SK-N-SH (cell line): ENCODE measurements at regions not wholly inside any gene's neighbourhood (a gene's known extent, or its start where the extent isn't known, plus 50 kb on each side); places are given as distances from the start of the nearest gene placed in this dataset.

Experiments
- CTCF ChIA-PET: fragments of 300-600, 350-600 bp; formaldehyde crosslinking; extraction: SDS; loops from one replicate; lab custom pipeline; 2021; lab: Yijun Ruan, JAX
- POLR2A ChIA-PET: fragments of 350-600 bp; sonication (Branson Sonifier 250); formaldehyde crosslinking; extraction: SDS; loops from one replicate; lab custom pipeline; 2020; ENCODE audit warnings: antibody characterized with exemption, inconsistent platforms; lab: Yijun Ruan, JAX
- DNase-seq: peaks from one replicate; pipeline ENCODE4 v3.0.0; 2012
- H2AFZ ChIP-seq: fragments of 200-600 bp; sonication (generic); 2 replicates; pipeline ENCODE4 v1.8.1; 2016; ENCODE audit warnings: antibody characterized with exemption, mild to moderate bottlenecking, low read depth
- H3F3A ChIP-seq: fragments of 200-600 bp; sonication (generic); replicated peaks from 2 replicates; pipeline ENCODE3; 2016; ENCODE audit warnings: antibody characterized with exemption, mild to moderate bottlenecking; ENCODE audit not compliant: insufficient read depth
- H3K27ac ChIP-seq, 2 experiments: fragments of 200-500 bp in 1 of 2; fragments of 200-600 bp in 1 of 2; sonication (Bioruptor generic) in 1 of 2; sonication (generic), shearing (Covaris generic) in 1 of 2; 2 replicates each; pipeline versions ENCODE4 v1.5.1 to v1.6.1; 2014 to 2016; ENCODE audit warnings: low read depth in 2 of 2, inconsistent platforms in 1 of 2, low read length in 1 of 2, mild to moderate bottlenecking in 1 of 2, mixed read lengths in 1 of 2
- H3K27me3 ChIP-seq: fragments of 200-600 bp; sonication (generic), shearing (Covaris generic); 2 replicates; pipeline ENCODE4 v1.6.1; 2016; ENCODE audit warnings: mixed run types; ENCODE audit not compliant: insufficient read depth
- H3K36me3 ChIP-seq, 2 experiments: fragments of 200-500 bp in 1 of 2; fragments of 200-600 bp in 1 of 2; sonication (Bioruptor generic) in 1 of 2; sonication (generic) in 1 of 2; replicated peaks in 1 of 2; 2 replicates each; pipeline versions ENCODE3 to v1.5.1; 2014 to 2016; ENCODE audit warnings: low read length in 1 of 2, mild to moderate bottlenecking in 1 of 2; ENCODE audit not compliant: insufficient read depth in 2 of 2, control insufficient read depth in 1 of 2
- H3K4me1 ChIP-seq, 2 experiments: fragments of 200-500 bp in 1 of 2; fragments of 200-600 bp in 1 of 2; sonication (Bioruptor generic) in 1 of 2; sonication (generic), shearing (Covaris generic) in 1 of 2; 2 replicates each; pipeline versions ENCODE4 v1.5.1 to v1.6.1; 2014 to 2016; ENCODE audit warnings: low read depth in 1 of 2, low read length in 1 of 2, mixed run types in 1 of 2; ENCODE audit not compliant: insufficient read depth in 2 of 2, control insufficient read depth in 1 of 2
- H3K4me2 ChIP-seq: fragments of 200-600 bp; sonication (generic), shearing (Covaris generic); 2 replicates; pipeline ENCODE4 v1.6.1; 2017; ENCODE audit warnings: mixed run types
- H3K4me3 ChIP-seq, 2 experiments: fragments of 200-500 bp in 1 of 2; fragments of 200-600 bp in 1 of 2; sonication (Bioruptor generic) in 1 of 2; sonication (generic), shearing (Covaris generic) in 1 of 2; 2 replicates each; pipeline versions ENCODE4 v1.5.1 to v1.8.1; 2014 to 2016; ENCODE audit warnings: low read depth in 2 of 2, inconsistent platforms in 1 of 2, low read length in 1 of 2, mild to moderate bottlenecking in 1 of 2, mixed read lengths in 1 of 2, moderate library complexity in 1 of 2
- H3K79me2 ChIP-seq: fragments of 200-600 bp; sonication (generic); 2 replicates; pipeline ENCODE4 v1.8.1; 2017; ENCODE audit warnings: mild to moderate bottlenecking; ENCODE audit not compliant: insufficient read depth
- H3K9ac ChIP-seq: fragments of 200-600 bp; sonication (generic); 2 replicates; pipeline ENCODE4 v1.6.1; 2017; ENCODE audit warnings: mixed run types
- H3K9me2 ChIP-seq: fragments of 200-600 bp; sonication (generic); 2 replicates; pipeline ENCODE4 v1.6.1; 2017; ENCODE audit warnings: mixed run types
- H3K9me3 ChIP-seq: fragments of 200-600 bp; sonication (generic); 2 replicates; pipeline ENCODE4 v1.6.1; 2017; ENCODE audit warnings: mixed run types, mild to moderate bottlenecking, moderate library complexity
- H4K20me1 ChIP-seq: fragments of 200-600 bp; sonication (generic); 2 replicates; pipeline ENCODE4 v1.6.1; 2017; ENCODE audit warnings: mild to moderate bottlenecking, mixed run types; ENCODE audit not compliant: insufficient read depth
- CHD2 ChIP-seq: fragments of 150-350 bp; IDR thresholded peaks from 2 replicates; pipeline ENCODE4 v1.6.1; 2018; ENCODE audit warnings: low read length; ENCODE audit not compliant: partially characterized antibody
- EP300 ChIP-seq, 2 experiments: IDR thresholded peaks; 2 replicates each; pipeline versions ENCODE4 v1.4.0 to v1.6.1; 2012; ENCODE audit warnings: borderline replicate concordance in 1 of 2, low read depth in 1 of 2, low read length in 1 of 2
- FOXJ3 ChIP-seq: sonication (generic); formaldehyde crosslinking; IDR thresholded peaks from 2 replicates; pipeline ENCODE4 v1.5.1; 2020; ENCODE audit warnings: mild to moderate bottlenecking, missing genetic modification reagents
- GABPA ChIP-seq: IDR thresholded peaks from 2 replicates; pipeline ENCODE4 v1.4.0; 2012; ENCODE audit warnings: low read depth, mild to moderate bottlenecking
- GATA2 ChIP-seq: sonication (generic); formaldehyde crosslinking; IDR thresholded peaks from 2 replicates; pipeline ENCODE4 v1.5.0; 2020; ENCODE audit warnings: mild to moderate bottlenecking, missing genetic modification reagents
- MEF2A ChIP-seq: IDR thresholded peaks from 2 replicates; pipeline ENCODE4 v1.4.0; 2012; ENCODE audit warnings: low read depth, borderline replicate concordance
- MXI1 ChIP-seq: IDR thresholded peaks from 2 replicates; pipeline ENCODE4 v1.6.1; 2012; ENCODE audit warnings: mild to moderate bottlenecking, low read depth, low read length, improper control_type of control experiment
- NFIC ChIP-seq: IDR thresholded peaks from 2 replicates; pipeline ENCODE4 v1.4.0; 2012; ENCODE audit warnings: borderline replicate concordance
- POLR2AphosphoS5 ChIP-seq: IDR thresholded peaks from 2 replicates; pipeline ENCODE4 v1.6.1; 2012; ENCODE audit warnings: low read depth, low read length
- RAD21 ChIP-seq: IDR thresholded peaks from 2 replicates; pipeline ENCODE4 v1.6.1; 2012; ENCODE audit warnings: mild to moderate bottlenecking, low read length
- RCOR1 ChIP-seq: fragments of 150-350 bp; IDR thresholded peaks from 2 replicates; pipeline ENCODE4 v1.6.1; 2017; ENCODE audit warnings: antibody characterized with exemption, low read length
- TAF1 ChIP-seq: IDR thresholded peaks from 2 replicates; pipeline ENCODE4 v1.6.1; 2012; ENCODE audit warnings: low read depth, mild to moderate bottlenecking, low read length, moderate library complexity, borderline replicate concordance
- TCF12 ChIP-seq: IDR thresholded peaks from 2 replicates; pipeline ENCODE4 v1.4.0; 2012
- TEAD4 ChIP-seq: IDR thresholded peaks from 2 replicates; pipeline ENCODE4 v1.4.0; 2012; ENCODE audit warnings: mild to moderate bottlenecking, borderline replicate concordance; ENCODE audit not compliant: insufficient read depth
- WGBS: methylation state at CpG from one replicate; pipeline ENCODE4 v1.1.6; 2017; ENCODE audit warnings: low lambda C conversion rate; 5-methylcytosine and 5-hydroxymethylcytosine counted together
- TF ChIP-seq, protein P1 (sequence below): IDR thresholded peaks from 2 replicates; pipeline ENCODE4 v1.4.0; 2012; ENCODE audit warnings: low read depth, borderline replicate concordance
- TF ChIP-seq, protein P2 (sequence below): IDR thresholded peaks from 2 replicates; pipeline ENCODE4 v1.4.0; 2012; ENCODE audit warnings: low read depth, borderline replicate concordance
- TF ChIP-seq, protein P3 (sequence below): fragments of 150-350 bp; IDR thresholded peaks from 2 replicates; pipeline ENCODE4 v1.6.1; 2017; ENCODE audit warnings: antibody characterized with exemption, low read length, low read depth, borderline replicate concordance
- TF ChIP-seq, protein P4 (sequence below): IDR thresholded peaks from 2 replicates; pipeline ENCODE4; 2012

DNA sequence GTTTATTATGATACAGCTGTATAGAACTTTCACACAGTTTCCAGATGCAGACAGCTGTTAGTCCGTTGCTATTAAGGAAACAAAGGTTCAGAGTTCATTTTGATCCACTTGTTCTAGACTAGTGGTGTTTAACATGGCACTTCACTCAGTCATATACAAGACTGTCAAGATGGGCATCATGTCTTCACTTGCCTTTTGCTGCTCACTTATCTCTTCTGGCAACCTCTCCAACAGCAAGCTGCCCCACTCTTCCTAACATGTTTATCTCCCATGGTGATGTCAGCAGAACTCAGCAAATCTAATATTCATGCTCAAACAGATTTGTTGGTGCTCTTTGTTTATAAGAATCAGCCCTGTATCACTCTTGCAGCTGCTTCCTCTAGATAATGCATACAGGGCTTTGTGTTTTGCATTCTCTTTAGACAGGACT, 236.2 kb upstream of the HAND2 start:
- Histone ChIP-seq H3K36me3 (no peaks in the 10 kb centered on the region), H3K9me2 (no peaks in the 10 kb centered on the region), H3K9me3 (no peaks in the 10 kb centered on the region), H3K4me1 (peaks cover 0 to 45% of the 10 kb centered on the region in 2 experiments; a peak in 2 of 4 replicates), H3K79me2 (no peaks in the 10 kb centered on the region), H2AFZ (no peak overlapping the region), H3K4me3 (no peak overlapping the region), H3K9ac (no peak overlapping the region), H3K27ac (peak overlapping the region in 1 of 2 experiments; percentile 100; a peak in 2 of 4 replicates), H4K20me1 (no peaks in the 10 kb centered on the region), H3K27me3 (no peaks in the 10 kb centered on the region), H3F3A (no peaks in the 10 kb centered on the region), H3K4me2 (no peak overlapping the region)
- ChIA-PET POLR2A (interaction anchor here (0.6 to 2.4 kb wide), 24 partner anchors 13 to 497 kb away, joined by 3 to 29 read pairs (median 4); partner anchors contain the start of gene HAND2), CTCF (interaction anchor here (1.0 to 2.7 kb wide), 8 partner anchors 14 to 493 kb away, joined by 3 to 14 read pairs (median 4); no protein-coding TSS in a partner anchor)
- DNase-seq = peak; percentile 67
- TF ChIP-seq TCF12 (peak; percentile 69), MXI1 (peak; percentile 36; the same call in 1 of the 2 replicates), GABPA (no peak), RAD21 (peak; percentile 53), POLR2AphosphoS5 (peak; percentile 54; the same call in 1 of the 2 replicates), CHD2 (peak; percentile 91), MEF2A (no peak), TAF1 (no peak), EP300 (IDR thresholded peaks at IDR 0.05; ENCODE audit: borderline replicate concordance in 1 of 2, low read depth in 1 of 2, low read length in 1 of 2) (peak; percentile 29 to 100; a peak in 2 of 4 replicates), NFIC (peak; percentile 55; the same call in 1 of the 2 replicates), TEAD4 (0 out of 2 replicates have a peak, but pooled peaks have one; percentile 30), RCOR1 (peak; percentile 90), GATA2 (peak; percentile 99), FOXJ3 (CRISPR knock-in tag) (peak; percentile 100)
- TF ChIP-seq, protein P1, sequence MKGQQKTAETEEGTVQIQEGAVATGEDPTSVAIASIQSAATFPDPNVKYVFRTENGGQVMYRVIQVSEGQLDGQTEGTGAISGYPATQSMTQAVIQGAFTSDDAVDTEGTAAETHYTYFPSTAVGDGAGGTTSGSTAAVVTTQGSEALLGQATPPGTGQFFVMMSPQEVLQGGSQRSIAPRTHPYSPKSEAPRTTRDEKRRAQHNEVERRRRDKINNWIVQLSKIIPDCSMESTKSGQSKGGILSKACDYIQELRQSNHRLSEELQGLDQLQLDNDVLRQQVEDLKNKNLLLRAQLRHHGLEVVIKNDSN = no peak
- TF ChIP-seq, protein P2, sequence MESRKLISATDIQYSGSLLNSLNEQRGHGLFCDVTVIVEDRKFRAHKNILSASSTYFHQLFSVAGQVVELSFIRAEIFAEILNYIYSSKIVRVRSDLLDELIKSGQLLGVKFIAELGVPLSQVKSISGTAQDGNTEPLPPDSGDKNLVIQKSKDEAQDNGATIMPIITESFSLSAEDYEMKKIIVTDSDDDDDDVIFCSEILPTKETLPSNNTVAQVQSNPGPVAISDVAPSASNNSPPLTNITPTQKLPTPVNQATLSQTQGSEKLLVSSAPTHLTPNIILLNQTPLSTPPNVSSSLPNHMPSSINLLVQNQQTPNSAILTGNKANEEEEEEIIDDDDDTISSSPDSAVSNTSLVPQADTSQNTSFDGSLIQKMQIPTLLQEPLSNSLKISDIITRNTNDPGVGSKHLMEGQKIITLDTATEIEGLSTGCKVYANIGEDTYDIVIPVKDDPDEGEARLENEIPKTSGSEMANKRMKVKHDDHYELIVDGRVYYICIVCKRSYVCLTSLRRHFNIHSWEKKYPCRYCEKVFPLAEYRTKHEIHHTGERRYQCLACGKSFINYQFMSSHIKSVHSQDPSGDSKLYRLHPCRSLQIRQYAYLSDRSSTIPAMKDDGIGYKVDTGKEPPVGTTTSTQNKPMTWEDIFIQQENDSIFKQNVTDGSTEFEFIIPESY = no peak
- TF ChIP-seq, protein P3, sequence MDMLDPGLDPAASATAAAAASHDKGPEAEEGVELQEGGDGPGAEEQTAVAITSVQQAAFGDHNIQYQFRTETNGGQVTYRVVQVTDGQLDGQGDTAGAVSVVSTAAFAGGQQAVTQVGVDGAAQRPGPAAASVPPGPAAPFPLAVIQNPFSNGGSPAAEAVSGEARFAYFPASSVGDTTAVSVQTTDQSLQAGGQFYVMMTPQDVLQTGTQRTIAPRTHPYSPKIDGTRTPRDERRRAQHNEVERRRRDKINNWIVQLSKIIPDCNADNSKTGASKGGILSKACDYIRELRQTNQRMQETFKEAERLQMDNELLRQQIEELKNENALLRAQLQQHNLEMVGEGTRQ = no peak
- TF ChIP-seq, protein P4, sequence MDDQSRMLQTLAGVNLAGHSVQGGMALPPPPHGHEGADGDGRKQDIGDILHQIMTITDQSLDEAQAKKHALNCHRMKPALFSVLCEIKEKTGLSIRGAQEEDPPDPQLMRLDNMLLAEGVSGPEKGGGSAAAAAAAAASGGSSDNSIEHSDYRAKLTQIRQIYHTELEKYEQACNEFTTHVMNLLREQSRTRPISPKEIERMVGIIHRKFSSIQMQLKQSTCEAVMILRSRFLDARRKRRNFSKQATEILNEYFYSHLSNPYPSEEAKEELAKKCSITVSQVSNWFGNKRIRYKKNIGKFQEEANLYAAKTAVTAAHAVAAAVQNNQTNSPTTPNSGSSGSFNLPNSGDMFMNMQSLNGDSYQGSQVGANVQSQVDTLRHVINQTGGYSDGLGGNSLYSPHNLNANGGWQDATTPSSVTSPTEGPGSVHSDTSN = no peak
- 21% methylated on average over 1 of the region's 1 CpG for WGBS
